LNCAP (cell line): ENCODE measurements at regions not wholly inside any gene's neighbourhood (a gene's known extent, or its start where the extent isn't known, plus 50 kb on each side); places are given as distances from the start of the nearest gene placed in this dataset.

Source experiments
- TF ChIP-seq, protein P1 (sequence below): fragments of 450-650 bp; IDR thresholded peaks from 2 replicates; pipeline ENCODE4 v1.5.1; 2017; ENCODE audit warnings: mild to moderate bottlenecking

DNA sequence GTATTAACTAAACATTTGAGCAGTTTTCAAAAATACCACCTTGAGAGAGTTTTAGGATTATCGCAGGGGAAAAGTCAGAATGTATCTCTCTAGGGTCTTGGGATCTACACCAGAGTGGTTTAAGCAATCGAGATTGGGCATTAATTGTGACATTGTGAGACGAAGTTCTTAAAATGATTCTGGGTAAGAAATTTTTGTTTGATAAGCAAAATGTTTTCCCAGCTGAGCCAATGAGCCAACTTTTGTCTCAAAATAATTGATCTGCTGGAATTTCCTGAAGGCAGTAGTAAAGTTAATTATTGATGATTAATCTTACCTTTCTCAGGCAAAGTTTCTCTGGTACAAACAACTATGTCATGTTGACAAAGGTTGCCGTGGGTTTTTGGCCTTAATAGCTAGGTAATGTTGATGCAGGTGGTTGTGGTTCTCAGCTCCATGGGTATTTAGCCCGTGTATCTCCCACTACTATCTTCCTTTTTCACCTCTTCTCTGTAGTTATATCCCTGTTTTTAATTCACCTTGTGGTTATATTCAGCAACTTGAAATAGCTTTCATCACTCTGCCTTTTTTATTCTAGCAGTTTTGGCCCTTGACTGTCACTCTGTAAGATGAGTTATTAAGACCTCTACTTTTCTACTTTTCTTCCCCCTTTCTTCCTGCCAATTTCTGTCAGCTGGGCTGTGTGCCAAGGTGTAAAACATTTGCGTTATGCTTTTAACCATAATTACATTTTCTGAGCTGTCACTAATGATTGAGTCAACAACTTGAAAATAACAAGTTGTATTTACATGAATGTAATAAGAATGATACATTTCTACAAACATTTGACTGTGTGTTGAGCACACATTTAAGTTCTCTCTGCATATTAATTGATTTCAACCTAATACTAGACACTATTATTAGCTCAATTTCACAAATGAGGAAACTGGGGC is 368.3 kb upstream of the BTBD3 start:
- TF ChIP-seq, protein P1, sequence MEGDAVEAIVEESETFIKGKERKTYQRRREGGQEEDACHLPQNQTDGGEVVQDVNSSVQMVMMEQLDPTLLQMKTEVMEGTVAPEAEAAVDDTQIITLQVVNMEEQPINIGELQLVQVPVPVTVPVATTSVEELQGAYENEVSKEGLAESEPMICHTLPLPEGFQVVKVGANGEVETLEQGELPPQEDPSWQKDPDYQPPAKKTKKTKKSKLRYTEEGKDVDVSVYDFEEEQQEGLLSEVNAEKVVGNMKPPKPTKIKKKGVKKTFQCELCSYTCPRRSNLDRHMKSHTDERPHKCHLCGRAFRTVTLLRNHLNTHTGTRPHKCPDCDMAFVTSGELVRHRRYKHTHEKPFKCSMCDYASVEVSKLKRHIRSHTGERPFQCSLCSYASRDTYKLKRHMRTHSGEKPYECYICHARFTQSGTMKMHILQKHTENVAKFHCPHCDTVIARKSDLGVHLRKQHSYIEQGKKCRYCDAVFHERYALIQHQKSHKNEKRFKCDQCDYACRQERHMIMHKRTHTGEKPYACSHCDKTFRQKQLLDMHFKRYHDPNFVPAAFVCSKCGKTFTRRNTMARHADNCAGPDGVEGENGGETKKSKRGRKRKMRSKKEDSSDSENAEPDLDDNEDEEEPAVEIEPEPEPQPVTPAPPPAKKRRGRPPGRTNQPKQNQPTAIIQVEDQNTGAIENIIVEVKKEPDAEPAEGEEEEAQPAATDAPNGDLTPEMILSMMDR, result no peak

DNA sequence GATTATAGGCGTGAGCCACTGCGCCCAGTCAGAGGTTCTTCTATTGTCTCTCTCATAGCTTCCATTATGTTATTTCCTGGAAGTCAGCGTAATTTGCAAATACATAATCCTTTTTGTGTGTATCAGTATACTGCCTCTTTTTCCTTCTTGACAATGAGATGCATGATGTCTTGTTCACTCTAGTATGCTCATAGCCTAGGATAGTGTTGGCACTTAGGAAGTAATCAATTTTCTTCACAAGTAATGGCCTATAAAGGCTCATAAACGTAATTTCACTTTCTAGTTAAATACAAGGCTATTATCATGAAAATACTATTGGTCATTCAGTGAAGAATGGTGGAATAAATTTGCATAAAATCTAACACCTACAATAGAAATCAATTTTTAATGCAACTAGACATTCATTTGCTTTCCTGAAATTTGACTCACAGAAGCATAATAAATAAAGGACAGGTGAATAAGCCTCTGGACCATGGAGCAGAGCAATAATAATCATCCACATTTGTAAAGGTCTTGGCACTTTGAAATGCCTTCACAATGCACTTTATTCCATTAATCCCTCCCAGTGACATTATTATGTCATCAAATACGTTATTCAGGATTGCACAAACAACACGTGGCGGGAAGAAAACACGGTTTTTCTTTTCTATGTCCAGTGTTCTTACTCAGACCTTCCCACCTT is 366.9 kb upstream of the BTBD3 start:
- TF ChIP-seq, protein P1, result no peak

DNA sequence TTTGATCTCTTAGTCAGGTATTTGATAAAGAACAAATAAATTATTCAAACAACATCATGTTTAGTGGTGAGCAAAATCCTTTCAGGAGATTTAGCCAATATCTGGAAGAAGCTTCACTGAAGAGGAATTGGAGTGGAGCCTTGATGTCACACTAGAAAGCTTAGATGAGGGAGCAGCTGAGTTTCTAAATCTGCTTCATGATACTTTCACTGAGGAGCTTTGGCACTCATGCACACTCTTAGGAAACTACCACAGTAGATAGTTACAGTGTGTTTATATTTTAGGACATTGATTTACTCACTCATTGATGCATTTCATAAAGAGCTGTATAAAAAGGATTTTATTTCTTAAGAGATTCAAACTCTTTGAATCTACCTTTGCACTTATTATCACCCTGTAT is 366.2 kb upstream of the BTBD3 start:
- TF ChIP-seq, protein P1, result no peak

DNA sequence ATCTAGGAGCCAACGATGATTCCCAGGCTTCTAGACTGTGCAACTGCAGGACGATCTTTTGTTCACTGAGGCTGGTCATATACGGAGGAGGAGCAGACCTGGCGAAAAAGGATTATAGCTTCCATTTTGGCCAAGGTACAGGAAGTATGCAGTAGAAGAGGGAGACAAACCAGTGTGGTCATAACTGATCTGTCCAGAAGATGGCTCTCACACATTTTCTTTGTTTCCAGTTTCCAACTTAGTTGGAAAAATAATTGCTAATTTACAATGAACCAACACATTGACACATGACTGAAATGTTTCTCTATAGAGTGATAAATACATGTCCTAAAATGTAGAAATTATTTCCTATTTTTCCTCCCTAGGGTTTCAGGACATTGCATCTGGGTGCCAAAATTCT is 364.1 kb upstream of the BTBD3 start:
- TF ChIP-seq, protein P1, result peak; percentile 51; the same call in 1 of the 2 replicates

DNA sequence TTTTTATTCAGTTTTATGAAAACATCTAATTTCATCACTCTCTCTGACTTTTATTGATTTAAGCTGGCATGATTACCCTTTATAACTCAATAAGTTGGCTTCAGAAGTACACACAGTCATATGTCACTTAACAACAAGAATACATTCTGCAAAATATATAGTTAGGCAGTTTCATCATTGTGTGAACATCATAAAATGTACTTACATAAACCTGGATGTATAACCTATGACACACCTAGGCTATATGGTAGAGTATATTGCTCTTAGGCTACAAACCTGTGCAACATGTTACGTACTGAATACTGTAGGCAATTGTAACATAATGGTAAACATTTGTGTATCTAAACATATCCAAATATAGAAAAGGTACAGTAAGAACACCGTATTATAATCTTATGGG is 362.2 kb upstream of the BTBD3 start:
- TF ChIP-seq, protein P1, result no peak

DNA sequence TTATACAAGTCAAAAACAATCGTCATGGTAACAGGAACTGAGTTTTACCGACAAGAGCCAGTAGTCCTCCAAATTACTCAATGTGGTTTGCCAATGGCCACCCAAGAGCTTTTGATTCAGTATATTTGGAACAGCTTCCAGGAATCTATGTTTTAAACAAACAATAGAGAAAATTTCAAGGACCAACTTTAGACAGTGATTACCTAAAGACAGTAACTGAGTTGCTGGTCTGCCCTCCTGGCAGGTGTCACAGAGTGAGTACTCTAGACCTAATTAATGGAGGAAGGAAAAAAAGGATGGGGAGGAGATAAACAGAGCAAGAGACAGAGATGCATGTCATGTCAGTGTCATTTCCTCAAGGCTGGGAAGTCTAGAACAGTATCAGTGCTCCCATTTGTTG is 361.3 kb upstream of the BTBD3 start:
- TF ChIP-seq, protein P1, result no peak

DNA sequence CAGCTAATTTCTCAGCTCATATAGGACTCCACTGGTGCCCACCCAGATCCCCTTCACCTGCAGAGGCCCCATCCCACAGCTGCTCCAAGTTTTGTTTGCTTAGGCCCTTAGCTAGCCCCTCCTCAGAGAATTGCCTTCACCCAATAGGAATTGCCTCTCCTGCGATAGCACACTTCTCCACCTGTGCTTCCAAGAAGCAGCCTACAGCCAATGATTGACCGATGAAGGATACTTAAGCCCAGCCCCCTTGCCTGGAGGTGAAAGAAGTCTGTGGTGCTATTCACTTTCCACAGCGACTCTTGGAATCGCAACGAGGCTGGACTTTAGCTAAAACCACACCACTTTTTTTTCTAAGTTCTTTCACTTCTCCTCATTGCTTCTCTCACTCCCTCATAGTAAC is 353.2 kb upstream of the BTBD3 start:
- TF ChIP-seq, protein P1, result no peak
